Neural cell (in vitro differentiated cells): ENCODE measurements at regions not wholly inside any gene's neighbourhood (a gene's known extent, or its start where the extent isn't known, plus 50 kb on each side); places are given as distances from the start of the nearest gene placed in this dataset.

ENCODE experiments used
- H2AFZ ChIP-seq: fragments of 200-600, 300-800 bp; sonication (generic), shearing (Covaris generic); 2 replicates; pipeline ENCODE4 v1.6.0; 2014; ENCODE audit warnings: low read depth, mild to moderate bottlenecking, antibody characterized with exemption, low read length, moderate library complexity
- H3F3A ChIP-seq: fragments of 200-600 bp; shearing (Covaris generic); 2 replicates; pipeline ENCODE4 v1.6.1; 2016; ENCODE audit warnings: mild to moderate bottlenecking, moderate library complexity, mixed read lengths, antibody characterized with exemption, low read length; ENCODE audit not compliant: insufficient read depth, poor library complexity, severe bottlenecking
- H3K27ac ChIP-seq: fragments of 200-600, 300-800 bp; sonication (generic), shearing (Covaris generic); 2 replicates; pipeline ENCODE4 v1.5.1; 2014; ENCODE audit warnings: mild to moderate bottlenecking, low read length, moderate library complexity
- H3K27me3 ChIP-seq: fragments of 300-800, 200-600 bp; sonication (generic), shearing (Covaris generic); 2 replicates; pipeline ENCODE4 v1.6.0; 2014; ENCODE audit warnings: mild to moderate bottlenecking, low read depth, low read length, moderate library complexity; ENCODE audit not compliant: insufficient read depth
- H3K36me3 ChIP-seq: fragments of 300-800, 200-600 bp; sonication (generic), shearing (Covaris generic); 2 replicates; pipeline ENCODE4 v1.5.1; 2014; ENCODE audit warnings: mild to moderate bottlenecking, antibody characterized with exemption, low read length, moderate library complexity; ENCODE audit not compliant: insufficient read depth
- H3K4me2 ChIP-seq: fragments of 300-800, 200-600 bp; sonication (generic), shearing (Covaris generic); 2 replicates; pipeline ENCODE4 v1.6.0; 2014; ENCODE audit warnings: mild to moderate bottlenecking, low read length
- H3K4me3 ChIP-seq: fragments of 300-800, 200-600 bp; sonication (generic), shearing (Covaris generic); 2 replicates; pipeline ENCODE4 v1.5.1; 2014; ENCODE audit warnings: mild to moderate bottlenecking, low read length, moderate library complexity
- H3K79me2 ChIP-seq: fragments of 200-600 bp; shearing (Covaris generic); replicated peaks from 2 replicates; pipeline ENCODE4 v1.6.0; 2014; ENCODE audit warnings: mild to moderate bottlenecking, low read length, moderate library complexity; ENCODE audit not compliant: insufficient read depth
- H3K9ac ChIP-seq: fragments of 300-800, 200-600 bp; sonication (generic), shearing (Covaris generic); 2 replicates; pipeline ENCODE4 v1.6.1; 2016; ENCODE audit warnings: mild to moderate bottlenecking, low read length, mixed read lengths
- H3K9me2 ChIP-seq: fragments of 200-600 bp; shearing (Covaris generic); 2 replicates; pipeline ENCODE4 v1.6.1; 2016; ENCODE audit warnings: mild to moderate bottlenecking, low read length, mixed read lengths; ENCODE audit not compliant: insufficient read depth
- H3K9me3 ChIP-seq: fragments of 200-600, 300-800 bp; sonication (generic), shearing (Covaris generic); 2 replicates; pipeline ENCODE4 v1.6.1; 2016; ENCODE audit warnings: mild to moderate bottlenecking, mixed run types, low read length, moderate library complexity, mixed read lengths
- H4K20me1 ChIP-seq: fragments of 200-600 bp; shearing (Covaris generic); 2 replicates; pipeline ENCODE4 v1.6.1; 2016; ENCODE audit warnings: mild to moderate bottlenecking, mixed run types; ENCODE audit not compliant: insufficient read depth
- EP300 ChIP-seq: fragments of 450-650 bp; conservative IDR thresholded peaks from 2 replicates; pipeline ENCODE4 v1.6.1; 2014; ENCODE audit warnings: antibody characterized with exemption, mild to moderate bottlenecking, moderate library complexity; ENCODE audit not compliant: poor library complexity, severe bottlenecking
- EZH2 ChIP-seq: fragments of 200-600, 300-800 bp; shearing (Covaris generic), sonication (generic); IDR thresholded peaks from 2 replicates; pipeline ENCODE4 v1.6.1; 2014; ENCODE audit warnings: antibody characterized with exemption, low read length, borderline replicate concordance, mild to moderate bottlenecking; ENCODE audit not compliant: insufficient read depth, poor library complexity, severe bottlenecking
- MXI1 ChIP-seq: fragments of 450-650 bp; conservative IDR thresholded peaks from 2 replicates; pipeline ENCODE4 v1.6.1; 2014; ENCODE audit warnings: antibody characterized with exemption, mild to moderate bottlenecking; ENCODE audit not compliant: poor library complexity, severe bottlenecking
- POLR2AphosphoS5 ChIP-seq: IDR thresholded peaks from 2 replicates; pipeline ENCODE4 v1.6.1; 2012
- RAD21 ChIP-seq: fragments of 450-650 bp; conservative IDR thresholded peaks from 2 replicates; pipeline ENCODE4 v1.6.1; 2014; ENCODE audit warnings: antibody characterized with exemption, mild to moderate bottlenecking, moderate library complexity
- SMC3 ChIP-seq: fragments of 450-650 bp; conservative IDR thresholded peaks from 2 replicates; pipeline ENCODE4 v1.6.1; 2014; ENCODE audit warnings: antibody characterized with exemption, mild to moderate bottlenecking, moderate library complexity; ENCODE audit not compliant: poor library complexity
- TAF1 ChIP-seq: IDR thresholded peaks from 2 replicates; pipeline ENCODE4 v1.6.1; 2012; ENCODE audit warnings: low read depth
- TF ChIP-seq, protein P1 (sequence below): IDR thresholded peaks from 2 replicates; pipeline ENCODE4 v1.6.1; 2012; ENCODE audit warnings: borderline replicate concordance
- TF ChIP-seq, protein P2 (sequence below): fragments of 450-650 bp; IDR thresholded peaks from 2 replicates; pipeline ENCODE4 v1.5.1; 2014; ENCODE audit warnings: antibody characterized with exemption, mild to moderate bottlenecking, moderate library complexity; ENCODE audit not compliant: poor library complexity, severe bottlenecking

DNA sequence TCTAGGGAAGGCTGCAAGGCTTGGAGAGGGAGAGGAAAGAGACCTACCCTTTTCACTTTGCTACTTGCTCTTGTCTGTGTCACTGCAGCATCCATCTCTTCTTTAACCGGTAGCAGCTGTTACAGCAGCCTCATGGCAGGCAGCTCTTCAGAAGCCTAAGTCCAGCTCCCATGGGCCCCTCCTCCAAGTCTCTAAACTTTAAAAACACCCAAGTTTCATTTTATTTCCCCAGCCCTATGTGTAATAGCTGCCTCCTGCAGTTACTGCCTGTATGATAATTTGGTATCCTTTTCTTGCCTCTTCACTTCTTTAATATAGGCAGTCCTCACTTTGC, 313.1 kb upstream of the PIK3R1 start:
- H3K27me3 ChIP-seq = no peaks in the 10 kb centered on the region
- H3K4me3 ChIP-seq = no peak overlapping the region
- H3F3A ChIP-seq = no peaks in the 10 kb centered on the region
- no peak overlapping the region for H3K27ac ChIP-seq
- H3K36me3 ChIP-seq = no peaks in the 10 kb centered on the region
- no peaks in the 10 kb centered on the region for H3K9me2 ChIP-seq
- TF ChIP-seq, protein P1, sequence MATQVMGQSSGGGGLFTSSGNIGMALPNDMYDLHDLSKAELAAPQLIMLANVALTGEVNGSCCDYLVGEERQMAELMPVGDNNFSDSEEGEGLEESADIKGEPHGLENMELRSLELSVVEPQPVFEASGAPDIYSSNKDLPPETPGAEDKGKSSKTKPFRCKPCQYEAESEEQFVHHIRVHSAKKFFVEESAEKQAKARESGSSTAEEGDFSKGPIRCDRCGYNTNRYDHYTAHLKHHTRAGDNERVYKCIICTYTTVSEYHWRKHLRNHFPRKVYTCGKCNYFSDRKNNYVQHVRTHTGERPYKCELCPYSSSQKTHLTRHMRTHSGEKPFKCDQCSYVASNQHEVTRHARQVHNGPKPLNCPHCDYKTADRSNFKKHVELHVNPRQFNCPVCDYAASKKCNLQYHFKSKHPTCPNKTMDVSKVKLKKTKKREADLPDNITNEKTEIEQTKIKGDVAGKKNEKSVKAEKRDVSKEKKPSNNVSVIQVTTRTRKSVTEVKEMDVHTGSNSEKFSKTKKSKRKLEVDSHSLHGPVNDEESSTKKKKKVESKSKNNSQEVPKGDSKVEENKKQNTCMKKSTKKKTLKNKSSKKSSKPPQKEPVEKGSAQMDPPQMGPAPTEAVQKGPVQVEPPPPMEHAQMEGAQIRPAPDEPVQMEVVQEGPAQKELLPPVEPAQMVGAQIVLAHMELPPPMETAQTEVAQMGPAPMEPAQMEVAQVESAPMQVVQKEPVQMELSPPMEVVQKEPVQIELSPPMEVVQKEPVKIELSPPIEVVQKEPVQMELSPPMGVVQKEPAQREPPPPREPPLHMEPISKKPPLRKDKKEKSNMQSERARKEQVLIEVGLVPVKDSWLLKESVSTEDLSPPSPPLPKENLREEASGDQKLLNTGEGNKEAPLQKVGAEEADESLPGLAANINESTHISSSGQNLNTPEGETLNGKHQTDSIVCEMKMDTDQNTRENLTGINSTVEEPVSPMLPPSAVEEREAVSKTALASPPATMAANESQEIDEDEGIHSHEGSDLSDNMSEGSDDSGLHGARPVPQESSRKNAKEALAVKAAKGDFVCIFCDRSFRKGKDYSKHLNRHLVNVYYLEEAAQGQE = no peak
- TF ChIP-seq EP300 (no peak), SMC3 (no peak), POLR2AphosphoS5 (no peak), MXI1 (no peak), EZH2 (no peak), TAF1 (no peak), RAD21 (no peak)
- TF ChIP-seq, protein P2, sequence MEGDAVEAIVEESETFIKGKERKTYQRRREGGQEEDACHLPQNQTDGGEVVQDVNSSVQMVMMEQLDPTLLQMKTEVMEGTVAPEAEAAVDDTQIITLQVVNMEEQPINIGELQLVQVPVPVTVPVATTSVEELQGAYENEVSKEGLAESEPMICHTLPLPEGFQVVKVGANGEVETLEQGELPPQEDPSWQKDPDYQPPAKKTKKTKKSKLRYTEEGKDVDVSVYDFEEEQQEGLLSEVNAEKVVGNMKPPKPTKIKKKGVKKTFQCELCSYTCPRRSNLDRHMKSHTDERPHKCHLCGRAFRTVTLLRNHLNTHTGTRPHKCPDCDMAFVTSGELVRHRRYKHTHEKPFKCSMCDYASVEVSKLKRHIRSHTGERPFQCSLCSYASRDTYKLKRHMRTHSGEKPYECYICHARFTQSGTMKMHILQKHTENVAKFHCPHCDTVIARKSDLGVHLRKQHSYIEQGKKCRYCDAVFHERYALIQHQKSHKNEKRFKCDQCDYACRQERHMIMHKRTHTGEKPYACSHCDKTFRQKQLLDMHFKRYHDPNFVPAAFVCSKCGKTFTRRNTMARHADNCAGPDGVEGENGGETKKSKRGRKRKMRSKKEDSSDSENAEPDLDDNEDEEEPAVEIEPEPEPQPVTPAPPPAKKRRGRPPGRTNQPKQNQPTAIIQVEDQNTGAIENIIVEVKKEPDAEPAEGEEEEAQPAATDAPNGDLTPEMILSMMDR = no peak
- no peak overlapping the region for H3K9ac ChIP-seq
- no peak overlapping the region for H3K4me2 ChIP-seq
- no peaks in the 10 kb centered on the region for H3K9me3 ChIP-seq
- H4K20me1 ChIP-seq = no peaks in the 10 kb centered on the region
- H3K79me2 ChIP-seq = no peaks in the 10 kb centered on the region
- no peak overlapping the region for H2AFZ ChIP-seq

DNA sequence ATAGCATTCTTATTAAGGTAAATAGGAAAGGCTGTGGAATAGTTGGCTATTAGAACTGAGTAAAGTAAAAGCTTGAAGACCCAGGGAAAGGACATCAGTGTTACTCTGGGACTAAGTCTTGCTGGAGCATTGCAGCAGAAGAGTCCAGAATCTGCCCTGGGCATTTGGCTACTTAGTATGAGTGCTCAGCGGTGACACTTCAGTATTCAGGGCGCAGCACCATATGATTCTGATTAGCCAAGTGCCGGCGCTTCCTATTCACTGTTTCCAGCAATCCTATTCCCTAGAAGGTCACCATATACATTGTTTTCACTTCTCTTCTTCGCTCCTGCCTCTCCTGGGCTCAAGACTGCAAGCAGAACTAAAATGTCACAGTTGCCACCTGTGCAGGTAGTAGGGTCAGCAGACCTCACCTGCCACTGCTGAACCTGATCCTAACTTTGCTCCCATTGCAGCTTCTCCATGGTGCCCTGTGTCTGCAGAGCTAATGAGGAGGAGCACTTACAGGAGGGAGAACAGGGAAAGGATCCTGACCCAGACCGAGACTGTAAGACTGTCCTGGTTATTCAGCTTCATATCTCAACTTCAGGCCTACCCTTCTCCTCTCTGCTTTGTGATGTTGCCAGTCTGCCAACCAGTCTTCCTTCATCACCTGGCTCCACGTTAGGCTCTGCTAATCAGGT, 313.6 kb upstream of the PIK3R1 start:
- Histone ChIP-seq H4K20me1 (no peaks in the 10 kb centered on the region), H3K79me2 (no peaks in the 10 kb centered on the region), H3K27me3 (no peaks in the 10 kb centered on the region), H3K4me3 (no peak overlapping the region), H3F3A (no peaks in the 10 kb centered on the region), H2AFZ (no peak overlapping the region), H3K4me2 (no peak overlapping the region), H3K9me3 (no peaks in the 10 kb centered on the region), H3K9me2 (no peaks in the 10 kb centered on the region), H3K36me3 (no peaks in the 10 kb centered on the region), H3K9ac (no peak overlapping the region), H3K27ac (no peak overlapping the region)
- TF ChIP-seq, protein P2 = no peak
- no peak for TF ChIP-seq SMC3
- no peak for TF ChIP-seq POLR2AphosphoS5
- TF ChIP-seq, protein P1 = no peak
- TF ChIP-seq TAF1 = no peak
- TF ChIP-seq MXI1 = no peak
- no peak for TF ChIP-seq RAD21
- TF ChIP-seq EZH2 = no peak
- TF ChIP-seq EP300 = no peak
